C4-2B (cell line): ENCODE measurements at regions not wholly inside any gene's neighbourhood (a gene's known extent, or its start where the extent isn't known, plus 50 kb on each side); places are given as distances from the start of the nearest gene placed in this dataset.

Source experiments
- ZFX ChIP-seq: fragments of 450-650 bp; IDR thresholded peaks from 2 replicates; pipeline ENCODE4 v1.6.1; 2017
- TF ChIP-seq, protein P1 (sequence below): fragments of 450-650 bp; conservative IDR thresholded peaks from 2 replicates; pipeline ENCODE4 v1.5.1; 2017; ENCODE audit warnings: mild to moderate bottlenecking

DNA sequence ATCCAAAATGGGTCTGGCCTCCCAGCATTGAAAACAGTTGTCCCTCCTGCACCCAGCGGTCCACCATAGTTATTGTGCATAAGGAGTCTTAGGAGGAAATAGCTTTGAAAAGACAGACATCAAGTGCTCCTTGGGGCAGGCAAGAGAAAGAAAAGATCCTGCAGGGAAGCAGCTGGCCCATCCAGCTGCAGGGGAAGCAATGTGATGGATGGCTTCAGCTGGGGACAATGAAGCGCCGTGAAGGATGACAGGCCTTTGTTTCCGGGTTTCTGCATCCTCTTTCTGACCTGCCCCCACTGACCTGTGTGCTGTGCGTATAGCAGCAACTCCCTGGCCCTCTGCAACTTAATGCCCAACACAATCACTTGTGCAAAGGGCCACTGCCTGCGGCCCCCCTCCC is 142.9 kb upstream of the NCKAP5 start:
- TF ChIP-seq, protein P1, sequence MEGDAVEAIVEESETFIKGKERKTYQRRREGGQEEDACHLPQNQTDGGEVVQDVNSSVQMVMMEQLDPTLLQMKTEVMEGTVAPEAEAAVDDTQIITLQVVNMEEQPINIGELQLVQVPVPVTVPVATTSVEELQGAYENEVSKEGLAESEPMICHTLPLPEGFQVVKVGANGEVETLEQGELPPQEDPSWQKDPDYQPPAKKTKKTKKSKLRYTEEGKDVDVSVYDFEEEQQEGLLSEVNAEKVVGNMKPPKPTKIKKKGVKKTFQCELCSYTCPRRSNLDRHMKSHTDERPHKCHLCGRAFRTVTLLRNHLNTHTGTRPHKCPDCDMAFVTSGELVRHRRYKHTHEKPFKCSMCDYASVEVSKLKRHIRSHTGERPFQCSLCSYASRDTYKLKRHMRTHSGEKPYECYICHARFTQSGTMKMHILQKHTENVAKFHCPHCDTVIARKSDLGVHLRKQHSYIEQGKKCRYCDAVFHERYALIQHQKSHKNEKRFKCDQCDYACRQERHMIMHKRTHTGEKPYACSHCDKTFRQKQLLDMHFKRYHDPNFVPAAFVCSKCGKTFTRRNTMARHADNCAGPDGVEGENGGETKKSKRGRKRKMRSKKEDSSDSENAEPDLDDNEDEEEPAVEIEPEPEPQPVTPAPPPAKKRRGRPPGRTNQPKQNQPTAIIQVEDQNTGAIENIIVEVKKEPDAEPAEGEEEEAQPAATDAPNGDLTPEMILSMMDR: no peak
- TF ChIP-seq ZFX: no peak
